Stomach (tissue), 4 donors: ENCODE measurements at regions not wholly inside any gene's neighbourhood (a gene's known extent, or its start where the extent isn't known, plus 50 kb on each side); places are given as distances from the start of the nearest gene placed in this dataset.

Experiments
- EP300 ChIP-seq: sonication (generic); formaldehyde crosslinking; IDR thresholded peaks from one replicate; pipeline ENCODE4 v1.6.1; 2017; ENCODE audit warnings: antibody characterized with exemption
- POLR2A ChIP-seq, 4 donors: fragments of 450-650 bp; IDR thresholded peaks; one replicate each; pipeline ENCODE4 v1.6.1; 2016; ENCODE audit warnings: antibody characterized with exemption in 4 of 4, control low read depth in 2 of 4, mild to moderate bottlenecking in 1 of 4, moderate library complexity in 1 of 4
- POLR2AphosphoS5 ChIP-seq, 3 donors: sonication (generic); formaldehyde crosslinking; IDR thresholded peaks; one replicate each; pipeline ENCODE4 v1.6.1; 2016; ENCODE audit warnings: antibody characterized with exemption in 3 of 3
- TF ChIP-seq, protein P1 (sequence below), 7 experiments: fragments of 450-650 bp in 4 of 7; fragments of 200-600 bp in 3 of 7; sonication (generic) in 3 of 7; IDR thresholded peaks; one replicate each; pipeline ENCODE4 v1.5.1; 2016 to 2019; ENCODE audit warnings: antibody characterized with exemption in 7 of 7, control low read depth in 2 of 7, mild to moderate bottlenecking in 1 of 7

DNA sequence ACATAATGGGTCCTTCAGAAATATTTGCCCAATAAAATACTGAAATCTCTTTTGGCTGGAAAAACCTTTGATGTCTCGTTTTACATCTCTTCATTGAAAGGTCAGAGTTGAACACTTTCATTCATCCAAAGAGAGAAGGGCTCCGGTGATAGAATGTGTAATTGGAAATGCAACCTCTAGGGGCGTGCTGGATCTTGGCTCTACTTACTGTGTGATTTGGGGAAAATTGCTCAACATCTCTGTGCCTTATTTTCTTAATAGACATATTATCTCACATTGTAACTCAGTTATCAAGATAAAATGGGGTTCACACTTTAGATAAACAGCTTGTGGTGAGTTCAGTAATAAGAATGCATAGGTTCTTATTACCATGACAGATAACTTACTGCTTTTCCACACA, 1444.1 kb downstream of the SLITRK5 start:
- TF ChIP-seq, protein P1, sequence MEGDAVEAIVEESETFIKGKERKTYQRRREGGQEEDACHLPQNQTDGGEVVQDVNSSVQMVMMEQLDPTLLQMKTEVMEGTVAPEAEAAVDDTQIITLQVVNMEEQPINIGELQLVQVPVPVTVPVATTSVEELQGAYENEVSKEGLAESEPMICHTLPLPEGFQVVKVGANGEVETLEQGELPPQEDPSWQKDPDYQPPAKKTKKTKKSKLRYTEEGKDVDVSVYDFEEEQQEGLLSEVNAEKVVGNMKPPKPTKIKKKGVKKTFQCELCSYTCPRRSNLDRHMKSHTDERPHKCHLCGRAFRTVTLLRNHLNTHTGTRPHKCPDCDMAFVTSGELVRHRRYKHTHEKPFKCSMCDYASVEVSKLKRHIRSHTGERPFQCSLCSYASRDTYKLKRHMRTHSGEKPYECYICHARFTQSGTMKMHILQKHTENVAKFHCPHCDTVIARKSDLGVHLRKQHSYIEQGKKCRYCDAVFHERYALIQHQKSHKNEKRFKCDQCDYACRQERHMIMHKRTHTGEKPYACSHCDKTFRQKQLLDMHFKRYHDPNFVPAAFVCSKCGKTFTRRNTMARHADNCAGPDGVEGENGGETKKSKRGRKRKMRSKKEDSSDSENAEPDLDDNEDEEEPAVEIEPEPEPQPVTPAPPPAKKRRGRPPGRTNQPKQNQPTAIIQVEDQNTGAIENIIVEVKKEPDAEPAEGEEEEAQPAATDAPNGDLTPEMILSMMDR (IDR thresholded peaks at IDR 0.05): no peak
- TF ChIP-seq EP300 (no peak), POLR2A (IDR thresholded peaks at IDR 0.05) (no peak), POLR2AphosphoS5 (IDR thresholded peaks at IDR 0.05) (no peak)
